ENCODE measurements at regions not wholly inside any gene's neighbourhood (a gene's known extent, or its start where the extent isn't known, plus 50 kb on each side); places are given as distances from the start of the nearest gene placed in this dataset.

DNA sequence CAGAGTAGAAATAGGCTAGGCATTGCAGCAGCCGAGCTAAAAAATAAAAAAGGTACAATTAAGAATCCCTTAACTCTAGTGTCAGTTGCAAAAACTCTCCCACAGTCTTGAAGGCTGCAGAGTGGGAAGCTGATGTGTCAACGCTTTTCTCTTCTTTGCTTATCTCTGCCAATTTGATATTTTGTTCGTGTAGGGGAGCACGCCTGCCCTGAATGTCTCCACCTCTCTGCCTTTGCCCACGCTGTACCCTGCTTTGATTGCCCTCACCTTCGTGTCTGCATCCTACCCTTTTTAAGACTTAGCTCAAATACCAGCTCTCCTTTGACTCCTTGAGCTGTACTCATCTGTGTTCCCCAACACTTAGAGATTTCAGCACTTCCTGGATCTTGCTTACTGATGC lies 155.4 kb upstream of the CADPS start:
- TF ChIP-seq POLR2AphosphoS5 (IDR thresholded peaks at IDR 0.05; ENCODE audit: low read depth, low read length) (no peak), RCOR1 (IDR thresholded peaks at IDR 0.05; ENCODE audit: low read length) (no peak), SIN3A (IDR thresholded peaks at IDR 0.05; ENCODE audit: borderline replicate concordance, low read depth, low read length) (no peak), EP300 (IDR thresholded peaks at IDR 0.05; ENCODE audit: borderline replicate concordance in 1 of 2, low read depth in 1 of 2, low read length in 1 of 2) (no peak), RXRA (IDR thresholded peaks at IDR 0.05; ENCODE audit: borderline replicate concordance, low read depth) (no peak), NRF1 (IDR thresholded peaks at IDR 0.05; ENCODE audit: low read depth, low read length) (no peak), GABPA (IDR thresholded peaks at IDR 0.05; ENCODE audit: low read depth) (no peak)
- TF ChIP-seq, protein P1, sequence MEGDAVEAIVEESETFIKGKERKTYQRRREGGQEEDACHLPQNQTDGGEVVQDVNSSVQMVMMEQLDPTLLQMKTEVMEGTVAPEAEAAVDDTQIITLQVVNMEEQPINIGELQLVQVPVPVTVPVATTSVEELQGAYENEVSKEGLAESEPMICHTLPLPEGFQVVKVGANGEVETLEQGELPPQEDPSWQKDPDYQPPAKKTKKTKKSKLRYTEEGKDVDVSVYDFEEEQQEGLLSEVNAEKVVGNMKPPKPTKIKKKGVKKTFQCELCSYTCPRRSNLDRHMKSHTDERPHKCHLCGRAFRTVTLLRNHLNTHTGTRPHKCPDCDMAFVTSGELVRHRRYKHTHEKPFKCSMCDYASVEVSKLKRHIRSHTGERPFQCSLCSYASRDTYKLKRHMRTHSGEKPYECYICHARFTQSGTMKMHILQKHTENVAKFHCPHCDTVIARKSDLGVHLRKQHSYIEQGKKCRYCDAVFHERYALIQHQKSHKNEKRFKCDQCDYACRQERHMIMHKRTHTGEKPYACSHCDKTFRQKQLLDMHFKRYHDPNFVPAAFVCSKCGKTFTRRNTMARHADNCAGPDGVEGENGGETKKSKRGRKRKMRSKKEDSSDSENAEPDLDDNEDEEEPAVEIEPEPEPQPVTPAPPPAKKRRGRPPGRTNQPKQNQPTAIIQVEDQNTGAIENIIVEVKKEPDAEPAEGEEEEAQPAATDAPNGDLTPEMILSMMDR (IDR thresholded peaks at IDR 0.05): no peak
- TF ChIP-seq, protein P2, sequence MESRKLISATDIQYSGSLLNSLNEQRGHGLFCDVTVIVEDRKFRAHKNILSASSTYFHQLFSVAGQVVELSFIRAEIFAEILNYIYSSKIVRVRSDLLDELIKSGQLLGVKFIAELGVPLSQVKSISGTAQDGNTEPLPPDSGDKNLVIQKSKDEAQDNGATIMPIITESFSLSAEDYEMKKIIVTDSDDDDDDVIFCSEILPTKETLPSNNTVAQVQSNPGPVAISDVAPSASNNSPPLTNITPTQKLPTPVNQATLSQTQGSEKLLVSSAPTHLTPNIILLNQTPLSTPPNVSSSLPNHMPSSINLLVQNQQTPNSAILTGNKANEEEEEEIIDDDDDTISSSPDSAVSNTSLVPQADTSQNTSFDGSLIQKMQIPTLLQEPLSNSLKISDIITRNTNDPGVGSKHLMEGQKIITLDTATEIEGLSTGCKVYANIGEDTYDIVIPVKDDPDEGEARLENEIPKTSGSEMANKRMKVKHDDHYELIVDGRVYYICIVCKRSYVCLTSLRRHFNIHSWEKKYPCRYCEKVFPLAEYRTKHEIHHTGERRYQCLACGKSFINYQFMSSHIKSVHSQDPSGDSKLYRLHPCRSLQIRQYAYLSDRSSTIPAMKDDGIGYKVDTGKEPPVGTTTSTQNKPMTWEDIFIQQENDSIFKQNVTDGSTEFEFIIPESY (IDR thresholded peaks at IDR 0.05; ENCODE audit: borderline replicate concordance, low read depth): no peak
- TF ChIP-seq, protein P3, sequence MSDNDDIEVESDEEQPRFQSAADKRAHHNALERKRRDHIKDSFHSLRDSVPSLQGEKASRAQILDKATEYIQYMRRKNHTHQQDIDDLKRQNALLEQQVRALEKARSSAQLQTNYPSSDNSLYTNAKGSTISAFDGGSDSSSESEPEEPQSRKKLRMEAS (IDR thresholded peaks at IDR 0.05; ENCODE audit: low read depth): no peak
- TF ChIP-seq, protein P4, sequence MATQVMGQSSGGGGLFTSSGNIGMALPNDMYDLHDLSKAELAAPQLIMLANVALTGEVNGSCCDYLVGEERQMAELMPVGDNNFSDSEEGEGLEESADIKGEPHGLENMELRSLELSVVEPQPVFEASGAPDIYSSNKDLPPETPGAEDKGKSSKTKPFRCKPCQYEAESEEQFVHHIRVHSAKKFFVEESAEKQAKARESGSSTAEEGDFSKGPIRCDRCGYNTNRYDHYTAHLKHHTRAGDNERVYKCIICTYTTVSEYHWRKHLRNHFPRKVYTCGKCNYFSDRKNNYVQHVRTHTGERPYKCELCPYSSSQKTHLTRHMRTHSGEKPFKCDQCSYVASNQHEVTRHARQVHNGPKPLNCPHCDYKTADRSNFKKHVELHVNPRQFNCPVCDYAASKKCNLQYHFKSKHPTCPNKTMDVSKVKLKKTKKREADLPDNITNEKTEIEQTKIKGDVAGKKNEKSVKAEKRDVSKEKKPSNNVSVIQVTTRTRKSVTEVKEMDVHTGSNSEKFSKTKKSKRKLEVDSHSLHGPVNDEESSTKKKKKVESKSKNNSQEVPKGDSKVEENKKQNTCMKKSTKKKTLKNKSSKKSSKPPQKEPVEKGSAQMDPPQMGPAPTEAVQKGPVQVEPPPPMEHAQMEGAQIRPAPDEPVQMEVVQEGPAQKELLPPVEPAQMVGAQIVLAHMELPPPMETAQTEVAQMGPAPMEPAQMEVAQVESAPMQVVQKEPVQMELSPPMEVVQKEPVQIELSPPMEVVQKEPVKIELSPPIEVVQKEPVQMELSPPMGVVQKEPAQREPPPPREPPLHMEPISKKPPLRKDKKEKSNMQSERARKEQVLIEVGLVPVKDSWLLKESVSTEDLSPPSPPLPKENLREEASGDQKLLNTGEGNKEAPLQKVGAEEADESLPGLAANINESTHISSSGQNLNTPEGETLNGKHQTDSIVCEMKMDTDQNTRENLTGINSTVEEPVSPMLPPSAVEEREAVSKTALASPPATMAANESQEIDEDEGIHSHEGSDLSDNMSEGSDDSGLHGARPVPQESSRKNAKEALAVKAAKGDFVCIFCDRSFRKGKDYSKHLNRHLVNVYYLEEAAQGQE (IDR thresholded peaks at IDR 0.05; ENCODE audit: low read depth, low read length): no peak
- TF ChIP-seq, protein P5, sequence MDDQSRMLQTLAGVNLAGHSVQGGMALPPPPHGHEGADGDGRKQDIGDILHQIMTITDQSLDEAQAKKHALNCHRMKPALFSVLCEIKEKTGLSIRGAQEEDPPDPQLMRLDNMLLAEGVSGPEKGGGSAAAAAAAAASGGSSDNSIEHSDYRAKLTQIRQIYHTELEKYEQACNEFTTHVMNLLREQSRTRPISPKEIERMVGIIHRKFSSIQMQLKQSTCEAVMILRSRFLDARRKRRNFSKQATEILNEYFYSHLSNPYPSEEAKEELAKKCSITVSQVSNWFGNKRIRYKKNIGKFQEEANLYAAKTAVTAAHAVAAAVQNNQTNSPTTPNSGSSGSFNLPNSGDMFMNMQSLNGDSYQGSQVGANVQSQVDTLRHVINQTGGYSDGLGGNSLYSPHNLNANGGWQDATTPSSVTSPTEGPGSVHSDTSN (IDR thresholded peaks at IDR 0.05): no peak

Data from SK-N-SH (cell line).